ENCODE measurements at regions not wholly inside any gene's neighbourhood (a gene's known extent, or its start where the extent isn't known, plus 50 kb on each side); places are given as distances from the start of the nearest gene placed in this dataset.
A peak's percentile ranks its signal among the peaks of the same experiment; 100 is the strongest.
"Not testable (repeated sequence)": the region's sequence is repeated elsewhere in the genome, so short reads cannot be mapped to it uniquely, and the experiment has no call there.

GRCh38 chr15:21357056-21357455 lies 83.2 kb downstream of the POTEB3 start:
- not testable (repeated sequence) for H3K27ac Mint-ChIP-seq; DNase-seq (ENCODE audit: low spot score in 2 of 2); H3K36me3 Mint-ChIP-seq; ATAC-seq; H3K9me3 Mint-ChIP-seq

GRCh38 chr15:21355944-21356343 lies 84.4 kb downstream of the POTEB3 start:
- DNase-seq (ENCODE audit: low spot score in 2 of 2); H3K9me3 Mint-ChIP-seq; H3K36me3 Mint-ChIP-seq; H3K27ac Mint-ChIP-seq; ATAC-seq: not testable (repeated sequence)

- not testable (repeated sequence) for H3K36me3 Mint-ChIP-seq; DNase-seq (ENCODE audit: low spot score in 2 of 2); ATAC-seq; H3K9me3 Mint-ChIP-seq; H3K27ac Mint-ChIP-seq
Observed at GRCh38 chr15:21354597-21354996, 85.7 kb downstream of the POTEB3 start.

DNA sequence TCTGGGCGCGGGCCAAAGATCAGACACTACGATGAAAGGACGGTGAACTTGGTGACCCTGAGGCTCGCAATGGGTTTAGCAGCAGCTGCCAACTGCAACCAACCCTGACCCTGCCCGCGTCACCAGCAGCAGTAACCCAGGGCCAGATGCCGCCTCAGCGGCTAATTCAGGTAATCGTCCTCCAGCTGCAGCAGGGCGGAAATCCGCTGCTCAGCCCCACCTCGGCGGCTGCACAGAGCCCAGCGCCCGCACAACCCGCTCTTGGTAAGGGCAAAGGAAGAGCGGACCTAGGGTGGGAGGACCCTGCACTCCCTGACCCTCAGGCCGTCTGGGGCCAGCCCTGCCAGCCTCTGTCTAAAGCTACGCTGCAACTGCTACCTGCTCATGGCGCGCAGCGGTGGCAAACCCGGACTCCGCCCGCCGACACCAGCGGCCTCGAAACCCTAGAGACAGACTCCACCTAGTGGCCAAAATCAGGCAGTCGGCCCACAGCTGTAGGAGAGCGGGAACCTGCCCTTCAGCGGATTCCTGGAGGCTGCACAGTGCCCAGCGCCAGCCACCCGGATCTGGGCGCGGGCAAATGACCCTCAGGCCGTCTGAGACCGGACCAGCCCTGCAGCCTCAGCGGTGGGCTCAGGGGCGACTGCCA lies 87.5 kb downstream of the POTEB3 start:
- DNase-seq (ENCODE audit: low spot score in 2 of 2); ATAC-seq; H3K9me3 Mint-ChIP-seq; H3K27ac Mint-ChIP-seq; H3K36me3 Mint-ChIP-seq: not testable (repeated sequence)

- not testable (repeated sequence) for H3K9me3 Mint-ChIP-seq; ATAC-seq; H3K36me3 Mint-ChIP-seq; DNase-seq (ENCODE audit: low spot score in 2 of 2); H3K27ac Mint-ChIP-seq
Observed at GRCh38 chr15:21344960-21345359, 95.3 kb downstream of the POTEB3 start.

GRCh38 chr15:21344500-21344899 lies 95.8 kb downstream of the POTEB3 start:
- not testable (repeated sequence) for H3K27ac Mint-ChIP-seq; ATAC-seq; H3K36me3 Mint-ChIP-seq; H3K9me3 Mint-ChIP-seq; DNase-seq (ENCODE audit: low spot score in 2 of 2)

DNA sequence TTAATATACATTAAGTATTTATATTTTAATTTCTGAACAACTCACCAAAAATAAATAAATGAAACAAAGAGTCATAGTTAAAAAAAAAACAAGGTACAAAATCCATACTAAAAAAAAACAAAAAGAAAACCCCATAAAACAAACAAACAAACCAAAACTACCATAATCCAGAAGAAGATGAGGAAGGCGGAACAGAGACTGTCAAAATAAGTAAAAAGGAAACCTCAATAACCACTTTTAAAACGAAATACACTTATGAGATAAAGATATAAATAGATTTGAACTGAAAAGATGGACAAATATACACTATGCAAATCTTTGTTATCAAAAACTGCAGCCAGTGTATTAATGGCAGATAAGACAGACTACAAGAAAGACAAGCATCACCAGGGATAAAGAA lies 103.3 kb downstream of the POTEB3 start:
- not testable (repeated sequence) for H3K36me3 Mint-ChIP-seq; ATAC-seq; H3K9me3 Mint-ChIP-seq; DNase-seq (ENCODE audit: low spot score in 2 of 2); H3K27ac Mint-ChIP-seq

GRCh38 chr15:21324720-21325460 lies 115.4 kb downstream of the POTEB3 start:
- not testable (repeated sequence) for H3K9me3 Mint-ChIP-seq, H3K36me3 Mint-ChIP-seq, H3K27ac Mint-ChIP-seq
- DNase-seq (ENCODE audit: low spot score in 2 of 2) (peak in 1 of 2 donors; percentile 2), ATAC-seq (peak; percentile 63 to 79)

- not testable (repeated sequence) for H3K36me3 Mint-ChIP-seq; H3K27ac Mint-ChIP-seq; DNase-seq (ENCODE audit: low spot score in 2 of 2); H3K9me3 Mint-ChIP-seq
- ATAC-seq = peak; percentile 70 to 82
Observed at GRCh38 chr15:21284353-21284752, 155.9 kb downstream of the POTEB3 start.

DNA sequence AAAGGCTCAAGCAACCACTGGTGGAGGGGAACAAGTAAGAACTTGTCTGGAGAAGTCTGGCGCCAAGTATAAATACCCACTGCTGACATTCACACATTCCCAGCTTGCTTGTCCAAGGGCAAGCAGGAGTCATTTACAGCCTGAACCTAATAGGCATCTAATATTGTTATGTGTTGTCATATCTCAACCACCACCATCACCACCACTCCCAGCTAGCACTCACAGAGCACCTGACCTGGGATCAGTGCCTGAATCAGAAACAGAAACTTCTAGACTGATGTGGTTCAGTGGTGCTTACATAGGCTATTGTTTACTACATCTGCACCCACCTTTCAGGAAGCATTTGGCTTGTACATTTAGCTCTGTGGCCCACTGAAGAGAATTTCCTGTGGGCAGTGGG lies 157.1 kb downstream of the POTEB3 start:
- not testable (repeated sequence) for H3K27ac Mint-ChIP-seq; DNase-seq (ENCODE audit: low spot score in 2 of 2); H3K36me3 Mint-ChIP-seq; H3K9me3 Mint-ChIP-seq
- peak; percentile 49 to 55 for ATAC-seq

GRCh38 chr15:21280272-21280671 lies 160.0 kb downstream of the POTEB3 start:
- not testable (repeated sequence) for ATAC-seq; DNase-seq (ENCODE audit: low spot score in 2 of 2); H3K36me3 Mint-ChIP-seq; H3K9me3 Mint-ChIP-seq; H3K27ac Mint-ChIP-seq

DNA sequence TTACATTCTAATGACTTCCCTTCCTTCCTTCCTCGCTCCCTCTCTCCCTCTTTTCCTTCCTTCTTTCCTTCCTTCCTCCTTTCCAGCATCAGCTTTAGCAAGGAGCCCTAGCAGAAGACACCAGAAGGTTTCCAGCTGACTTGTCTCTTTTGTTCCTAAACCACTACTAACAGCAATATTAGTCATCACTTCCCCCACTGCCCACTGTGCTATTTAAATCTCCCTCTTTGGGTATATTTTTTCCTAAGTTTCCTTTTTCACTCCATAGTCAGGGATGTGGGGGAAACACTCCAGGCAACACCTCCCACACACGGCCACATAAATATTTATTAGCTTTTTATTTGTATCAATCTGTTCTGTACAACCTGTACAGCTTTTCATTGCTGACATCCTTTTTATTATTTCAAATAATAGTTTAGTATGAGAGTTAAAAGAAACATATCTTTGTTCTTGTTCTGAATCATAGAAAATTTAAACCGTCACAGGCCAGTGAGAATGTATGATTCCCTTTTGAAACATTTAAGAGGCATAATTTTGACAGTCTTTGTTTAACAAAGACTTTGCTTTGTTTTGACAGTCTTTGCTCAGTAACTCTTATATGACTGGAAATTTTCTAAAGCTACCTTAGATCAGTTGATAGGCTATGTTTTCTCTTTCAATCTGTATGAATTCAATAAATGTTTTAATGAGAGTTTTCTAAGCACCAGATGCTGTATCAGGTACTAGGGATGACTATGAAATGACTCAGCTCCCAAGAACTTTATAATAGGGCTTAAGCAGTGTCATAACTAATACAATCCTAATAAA lies 167.9 kb downstream of the POTEB3 start:
- peak in 1 of 2 donors; percentile 40 for ATAC-seq
- not testable (repeated sequence) for H3K36me3 Mint-ChIP-seq; DNase-seq (ENCODE audit: low spot score in 2 of 2); H3K9me3 Mint-ChIP-seq; H3K27ac Mint-ChIP-seq

GRCh38 chr15:21271566-21271965 lies 168.7 kb downstream of the POTEB3 start:
- ATAC-seq = no peak

GRCh38 chr15:21270474-21270873 lies 169.8 kb downstream of the POTEB3 start:
- no peaks in the 10 kb centered on the region for H3K9me3 Mint-ChIP-seq
- no peaks in the 10 kb centered on the region for H3K36me3 Mint-ChIP-seq

More at GRCh38 chr15:21271566-21271965, 168.7 kb downstream of the POTEB3 start:
- Mint-ChIP-seq H3K27ac (no peak overlapping the region), H3K9me3 (no peaks in the 10 kb centered on the region), H3K36me3 (no peaks in the 10 kb centered on the region)
- no peak for DNase-seq (ENCODE audit: low spot score in 2 of 2)

GRCh38 chr15:21269673-21270072 lies 170.6 kb downstream of the POTEB3 start:
- not testable (repeated sequence) for H3K36me3 Mint-ChIP-seq; H3K9me3 Mint-ChIP-seq; DNase-seq (ENCODE audit: low spot score in 2 of 2); ATAC-seq; H3K27ac Mint-ChIP-seq

More at GRCh38 chr15:21270474-21270873, 169.8 kb downstream of the POTEB3 start:
- no peak overlapping the region for H3K27ac Mint-ChIP-seq
- no peak for DNase-seq (ENCODE audit: low spot score in 2 of 2)
- ATAC-seq = no peak

- no peak for ATAC-seq
- Mint-ChIP-seq H3K27ac (no peak overlapping the region), H3K36me3 (no peaks in the 10 kb centered on the region), H3K9me3 (no peaks in the 10 kb centered on the region)
- DNase-seq (ENCODE audit: low spot score in 2 of 2) = no peak
Observed at GRCh38 chr15:21269121-21269520, 171.2 kb downstream of the POTEB3 start.

GRCh38 chr15:21268436-21268940 lies 171.8 kb downstream of the POTEB3 start:
- Mint-ChIP-seq H3K9me3 (no peaks in the 10 kb centered on the region), H3K36me3 (no peaks in the 10 kb centered on the region), H3K27ac (no peak overlapping the region)
- DNase-seq (ENCODE audit: low spot score in 2 of 2) = no peak
- ATAC-seq = no peak

All from activated naive CD4-positive, alpha-beta T cell treated with anti-CD3 and anti-CD28 coated beads, Interleukin-2, amount 50 U/mL, for 72 hours (primary cell).